ENCODE measurements at regions not wholly inside any gene's neighbourhood (a gene's known extent, or its start where the extent isn't known, plus 50 kb on each side); places are given as distances from the start of the nearest gene placed in this dataset.

DNA sequence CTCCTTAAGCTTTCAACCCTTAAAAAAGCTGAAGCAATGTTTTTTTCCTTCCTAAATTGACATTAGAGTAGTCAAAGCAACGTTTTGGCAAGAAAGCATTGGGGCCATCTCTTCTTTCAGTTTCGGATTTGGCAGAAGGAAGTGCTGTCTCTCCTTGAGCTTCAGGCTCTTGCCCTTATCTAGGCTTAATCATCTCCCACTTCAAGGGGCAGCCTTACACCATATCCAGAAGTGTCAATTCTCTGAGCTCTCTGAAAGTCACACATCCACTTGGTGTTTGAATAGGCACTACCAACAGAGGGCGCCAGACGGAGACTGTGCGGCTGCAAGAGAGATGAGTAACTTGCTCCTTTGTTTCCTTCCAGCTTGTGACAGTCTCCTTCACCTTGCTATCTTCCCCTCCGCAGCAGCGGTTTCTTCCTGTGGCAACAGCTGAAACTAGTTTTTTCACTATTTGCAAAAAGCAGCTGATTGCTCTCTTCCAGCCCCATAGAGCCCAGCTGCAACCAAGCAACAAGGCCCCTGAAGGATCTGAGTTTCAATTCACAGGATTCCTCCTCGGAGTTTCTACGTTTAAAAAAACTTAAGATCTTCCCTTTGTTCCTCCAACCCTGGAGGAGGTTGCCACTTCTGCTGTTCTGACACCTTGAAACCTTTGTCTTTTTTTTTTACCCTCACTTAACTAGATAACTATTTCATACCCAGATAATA lies 147.0 kb upstream of the SLCO3A1 start:
- H3K4me2 ChIP-seq (ENCODE audit: low read length): no peak overlapping the region
- no peaks in the 10 kb centered on the region for H3K36me3 ChIP-seq (ENCODE audit: insufficient read depth, low read length)
- no peak overlapping the region for H2AFZ ChIP-seq (ENCODE audit: low read length)
- peak; percentile 68 for DNase-seq (ENCODE audit: low spot score)
- H3K9me2 ChIP-seq (ENCODE audit: insufficient read depth, low read length): no peaks in the 10 kb centered on the region
- H3K27ac ChIP-seq (ENCODE audit: low read depth, low read length, poor library complexity, severe bottlenecking): no peak overlapping the region
- no peaks in the 10 kb centered on the region for H3K79me2 ChIP-seq (ENCODE audit: insufficient read depth, low read depth, low read length)
- H4K20me1 ChIP-seq (ENCODE audit: insufficient read depth, low read length): no peaks in the 10 kb centered on the region
- ChIA-PET POLR2A (interaction anchor here (0.6 kb wide), 1 partner anchor 218 kb away, joined by 4 read pairs; no protein-coding TSS in a partner anchor), CTCF (ENCODE audit: unreplicated experiment) (interaction anchor here (0.6 to 1.7 kb wide), 2 partner anchors 11 to 72 kb away, joined by 3 to 5 read pairs; no protein-coding TSS in a partner anchor)
- no peaks in the 10 kb centered on the region for H3K9me3 ChIP-seq (ENCODE audit: low read length)
- BruUV-seq (replicated peaks): no TSS peak
- H3K4me3 ChIP-seq (ENCODE audit: low read depth, low read length, poor library complexity, severe bottlenecking): no peak overlapping the region
- intact Hi-C loops (cut with micrococcal nuclease; ENCODE audit: unreplicated experiment): loop anchor here (2.0 to 5.0 kb wide), 2 partner anchors 146 to 370 kb away; partner anchors contain the start of gene SLCO3A1
- no peaks in the 10 kb centered on the region for H3K4me1 ChIP-seq (ENCODE audit: insufficient read depth, low read length, poor library complexity, severe bottlenecking)
- TF ChIP-seq CTCF (conservative IDR thresholded peaks at IDR 0.05; ENCODE audit: low read length) (peak; percentile 95), EZH2phosphoT487 (IDR thresholded peaks at IDR 0.05; ENCODE audit: borderline replicate concordance, low read depth, low read length) (no peak)

- H2AFZ ChIP-seq (ENCODE audit: low read length): no peak overlapping the region
- intact Hi-C loops (cut with micrococcal nuclease; ENCODE audit: unreplicated experiment): no loop called here
- CTCF ChIA-PET (ENCODE audit: unreplicated experiment): no interaction called here
- H4K20me1 ChIP-seq (ENCODE audit: insufficient read depth, low read length): no peaks in the 10 kb centered on the region
- POLR2A ChIA-PET: no interaction called here
- no peaks in the 10 kb centered on the region for H3K36me3 ChIP-seq (ENCODE audit: insufficient read depth, low read length)
- H3K4me1 ChIP-seq (ENCODE audit: insufficient read depth, low read length, poor library complexity, severe bottlenecking): no peaks in the 10 kb centered on the region
- no peak for TF ChIP-seq CTCF (conservative IDR thresholded peaks at IDR 0.05; ENCODE audit: low read length)
- TF ChIP-seq EZH2phosphoT487 (IDR thresholded peaks at IDR 0.05; ENCODE audit: borderline replicate concordance, low read depth, low read length): no peak
- no TSS peak for BruUV-seq (replicated peaks)
- no peaks in the 10 kb centered on the region for H3K9me3 ChIP-seq (ENCODE audit: low read length)
- DNase-seq (ENCODE audit: low spot score): no peak
- H3K9me2 ChIP-seq (ENCODE audit: insufficient read depth, low read length): no peaks in the 10 kb centered on the region
- no peak overlapping the region for H3K4me2 ChIP-seq (ENCODE audit: low read length)
- H3K79me2 ChIP-seq (ENCODE audit: insufficient read depth, low read depth, low read length): no peaks in the 10 kb centered on the region
- no peak overlapping the region for H3K27ac ChIP-seq (ENCODE audit: low read depth, low read length, poor library complexity, severe bottlenecking)
- H3K4me3 ChIP-seq (ENCODE audit: low read depth, low read length, poor library complexity, severe bottlenecking): no peak overlapping the region
Measured at GRCh38 chr15:91710080-91710698, 143.3 kb upstream of the SLCO3A1 start.
